B cell (primary cell): ENCODE measurements at regions not wholly inside any gene's neighbourhood (a gene's known extent, or its start where the extent isn't known, plus 50 kb on each side); places are given as distances from the start of the nearest gene placed in this dataset.
"Not testable (repeated sequence)": the region's sequence is repeated elsewhere in the genome, so short reads cannot be mapped to it uniquely, and the experiment has no call there.

Source experiments
- ATAC-seq: fragments of 200-7000 bp; cut with Tn5 transposase; one replicate; pipeline ENCODE4 v1.10.0; 2021; ENCODE audit warnings: low read depth, mild to moderate bottlenecking, moderate number of reproducible peaks, moderate library complexity
- CTCF ChIA-PET: fragments of 350-600 bp; sonication (Branson Sonifier 250); formaldehyde crosslinking; loops from one replicate; lab custom pipeline; 2021; ENCODE audit warnings: antibody characterized with exemption, inconsistent platforms; lab: Charles Lee
- POLR2A ChIA-PET: fragments of 350-600 bp; sonication (Branson Sonifier 250); formaldehyde crosslinking; loops from one replicate; lab custom pipeline; 2021; ENCODE audit warnings: antibody characterized with exemption; lab: Charles Lee
- DNase-seq: peaks from one replicate; pipeline ENCODE4 v3.0.0; 2013
- H2AFZ ChIP-seq: 2 replicates; pipeline ENCODE4 v1.6.1; 2012; ENCODE audit warnings: mild to moderate bottlenecking, low read depth, low read length; ENCODE audit not compliant: insufficient read depth, poor library complexity, severe bottlenecking
- H3K27ac ChIP-seq, 2 donors: 1 replicate in 1 of 2; 2 replicates in 1 of 2; pipeline ENCODE4 v1.5.1; 2012 to 2013; ENCODE audit warnings: low read length in 2 of 2, mild to moderate bottlenecking in 2 of 2, moderate library complexity in 1 of 2
- H3K27me3 ChIP-seq, 4 experiments: fragments of 200-600 bp in 1 of 4; sonication (generic) in 1 of 4; replicated peaks in 1 of 4; 1 replicate in 2 of 4; 2 replicates in 2 of 4; pipeline versions ENCODE4 v1.6.1 to v1.7.0; 2013 to 2016; ENCODE audit warnings: low read length in 3 of 4, mild to moderate bottlenecking in 2 of 4, mixed read lengths in 1 of 4, moderate library complexity in 1 of 4; ENCODE audit not compliant: insufficient read depth in 4 of 4, control insufficient read depth in 3 of 4; ENCODE audit errors: control extremely low read depth in 1 of 4
- H3K36me3 ChIP-seq, 2 experiments: replicated peaks in 1 of 2; 1 replicate in 1 of 2; 2 replicates in 1 of 2; pipeline versions ENCODE4 v1.6.1 to v1.7.1; 2013; ENCODE audit warnings: low read length in 1 of 2; ENCODE audit not compliant: insufficient read depth in 2 of 2, control insufficient read depth in 1 of 2; ENCODE audit errors: control extremely low read depth in 1 of 2, extremely low read depth in 1 of 2
- H3K4me1 ChIP-seq, 2 donors: fragments of 200-600 bp in 1 of 2; sonication (generic) in 1 of 2; 1 replicate in 1 of 2; 2 replicates in 1 of 2; pipeline versions ENCODE4 v1.5.1 to v1.6.1; 2013 to 2017; ENCODE audit warnings: low read length in 2 of 2; ENCODE audit not compliant: control insufficient read depth in 2 of 2, insufficient read depth in 2 of 2
- H3K4me2 ChIP-seq: replicated peaks from 2 replicates; pipeline ENCODE3; 2012; ENCODE audit warnings: mild to moderate bottlenecking, low read depth, low read length; ENCODE audit not compliant: poor library complexity, severe bottlenecking
- H3K4me3 ChIP-seq, 5 experiments: fragments of 200-600 bp in 1 of 5; sonication (generic) in 1 of 5; 1 replicate in 3 of 5; 2 replicates in 2 of 5; pipeline versions ENCODE4 v1.5.1 to v1.7.0; 2011 to 2016; ENCODE audit warnings: low read length in 4 of 5, mild to moderate bottlenecking in 4 of 5, low read depth in 2 of 5, control low read depth in 1 of 5, moderate library complexity in 1 of 5; ENCODE audit not compliant: insufficient read depth in 1 of 5; ENCODE audit errors: control extremely low read depth in 1 of 5, extremely low read depth in 1 of 5
- H3K79me2 ChIP-seq: fragments of 200-600 bp; sonication (generic); one replicate; pipeline ENCODE4 v1.6.0; 2016; ENCODE audit warnings: low read length; ENCODE audit not compliant: control insufficient read depth, insufficient read depth
- H3K9ac ChIP-seq: fragments of 200-600 bp; sonication (generic); 2 replicates; pipeline ENCODE4 v1.6.1; 2017; ENCODE audit warnings: mild to moderate bottlenecking, low read length, moderate library complexity
- H3K9me3 ChIP-seq, 3 donors: one replicate each; pipeline versions ENCODE4 v1.6.1 to v1.7.1; 2013; ENCODE audit warnings: low read length in 2 of 3; ENCODE audit not compliant: control insufficient read depth in 2 of 3, insufficient read depth in 1 of 3; ENCODE audit errors: control extremely low read depth in 1 of 3
- H4K20me1 ChIP-seq: 2 replicates; pipeline ENCODE4 v1.6.0; 2012; ENCODE audit warnings: mild to moderate bottlenecking, low read length; ENCODE audit not compliant: insufficient read depth, control insufficient read depth, poor library complexity, severe bottlenecking
- H3K27ac Mint-ChIP-seq: one replicate; pipeline ENCODE4 v1.8.0; 2021; ENCODE audit warnings: mixed read lengths
- H3K27me3 Mint-ChIP-seq: one replicate; pipeline ENCODE4 v1.8.0; 2021; ENCODE audit warnings: mixed read lengths
- H3K4me1 Mint-ChIP-seq: one replicate; pipeline ENCODE4 v1.8.0; 2021; ENCODE audit warnings: mixed read lengths
- H3K4me3 Mint-ChIP-seq: one replicate; pipeline ENCODE4 v1.8.0; 2021; ENCODE audit warnings: mixed read lengths
- H3K9me3 Mint-ChIP-seq: one replicate; pipeline ENCODE4 v1.8.0; 2022; ENCODE audit warnings: mixed read lengths; ENCODE audit not compliant: insufficient read depth
- CTCF ChIP-seq: fragments of 200-600 bp; IDR thresholded peaks from one replicate; pipeline ENCODE4 v1.8.0; 2022; ENCODE audit warnings: antibody characterized with exemption, mild to moderate bottlenecking
- EZH2 ChIP-seq: IDR thresholded peaks from 2 replicates; pipeline ENCODE4 v1.6.1; 2012; ENCODE audit warnings: borderline replicate concordance, low read depth, mild to moderate bottlenecking, moderate library complexity, low read length; ENCODE audit not compliant: insufficient read depth, poor library complexity, severe bottlenecking
- WGBS: methylation state at CpG from one replicate; pipeline ENCODE4 v1.1.5; 2013; ENCODE audit warnings: missing lambda C conversion rate; ENCODE audit not compliant: insufficient coverage; 5-methylcytosine and 5-hydroxymethylcytosine counted together
- intact Hi-C: fragments of 100-400 bp; cut with micrococcal nuclease; formaldehyde crosslinking; loops from one replicate; pipeline ENCODE4 v1.10.0; 2022

- peaks cover 11% of the 10 kb centered on the region for H3K4me1 Mint-ChIP-seq
- Histone ChIP-seq H4K20me1 (no peaks in the 10 kb centered on the region), H3K9ac (no peak overlapping the region), H3K4me3 (no peak overlapping the region), H2AFZ (no peak overlapping the region), H3K27ac (no peak overlapping the region), H3K79me2 (no peaks in the 10 kb centered on the region), H3K4me1 (peaks cover 0 to 3% of the 10 kb centered on the region in 2 donors), H3K9me3 (peaks cover 0 to 4% (median 0%) of the 10 kb centered on the region in 3 donors), H3K36me3 (no peaks in the 10 kb centered on the region), H3K27me3 (no peaks in the 10 kb centered on the region), H3K4me2 (no peak overlapping the region)
- ChIA-PET POLR2A (no interaction called here), CTCF (interaction anchor here (0.5 kb wide), 1 partner anchor 687 kb away, joined by 3 read pairs; no protein-coding TSS in a partner anchor)
- intact Hi-C loops: no loop called here
- no peak for ATAC-seq
- no peak overlapping the region for H3K27ac Mint-ChIP-seq
- H3K27me3 Mint-ChIP-seq: no peaks in the 10 kb centered on the region
- H3K4me3 Mint-ChIP-seq: no peak overlapping the region
- DNase-seq: no peak
- WGBS: no CpG with 5 or more reads among the region's 1 CpG
- H3K9me3 Mint-ChIP-seq: peaks cover 6% of the 10 kb centered on the region
- TF ChIP-seq EZH2: no peak
- TF ChIP-seq CTCF: no peak
Measured at GRCh38 chr7:121498816-121499215, 102.7 kb upstream of the FAM3C start.

- intact Hi-C loops: not testable (repeated sequence)
Measured at GRCh38 chr7:121497545-121497944, 101.4 kb upstream of the FAM3C start.

More at GRCh38 chr7:121497545-121497944, 101.4 kb upstream of the FAM3C start:
- H3K9me3 Mint-ChIP-seq, H3K4me3 ChIP-seq, H4K20me1 ChIP-seq, POLR2A ChIA-PET, H3K4me2 ChIP-seq, H3K27ac Mint-ChIP-seq, H2AFZ ChIP-seq, DNase-seq, H3K79me2 ChIP-seq, H3K9ac ChIP-seq, H3K36me3 ChIP-seq, H3K4me3 Mint-ChIP-seq, H3K4me1 ChIP-seq, H3K4me1 Mint-ChIP-seq, H3K27me3 ChIP-seq, H3K27ac ChIP-seq, ATAC-seq, H3K27me3 Mint-ChIP-seq, H3K9me3 ChIP-seq: not testable (repeated sequence)
- 92% methylated on average over 3 of the region's 4 CpGs for WGBS
- CTCF ChIA-PET: interaction anchor here (1.6 kb wide), 1 partner anchor 131 kb away, joined by 4 read pairs; no protein-coding TSS in a partner anchor
